Activated CD4-positive, alpha-beta memory T cell treated with anti-CD3 and anti-CD28 coated beads for 36 hours (primary cell): ENCODE measurements at regions not wholly inside any gene's neighbourhood (a gene's known extent, or its start where the extent isn't known, plus 50 kb on each side); places are given as distances from the start of the nearest gene placed in this dataset.

ENCODE experiments used
- CTCF ChIA-PET: fragments of 350-600 bp; sonication (Branson Sonifier 250); formaldehyde crosslinking; loops from one replicate; lab custom pipeline; 2021; ENCODE audit warnings: antibody characterized with exemption, inconsistent platforms; lab: Charles Lee
- POLR2A ChIA-PET: fragments of 350-600 bp; sonication (Branson Sonifier 250); formaldehyde crosslinking; loops from one replicate; lab custom pipeline; 2021; ENCODE audit warnings: antibody characterized with exemption; lab: Charles Lee
- DNase-seq: peaks from one replicate; pipeline ENCODE4 v3.0.0-alpha.2; 2020
- H3K27ac Mint-ChIP-seq: one replicate; pipeline ENCODE4 v1.8.0; 2021; ENCODE audit warnings: mixed read lengths
- H3K27me3 Mint-ChIP-seq: one replicate; pipeline ENCODE4 v1.8.0; 2021; ENCODE audit warnings: mixed read lengths
- H3K36me3 Mint-ChIP-seq: one replicate; pipeline ENCODE4 v1.8.0; 2021; ENCODE audit warnings: mixed read lengths
- H3K4me1 Mint-ChIP-seq: one replicate; pipeline ENCODE4 v1.8.0; 2021; ENCODE audit warnings: low read depth, mixed read lengths
- H3K4me3 Mint-ChIP-seq: one replicate; pipeline ENCODE4 v1.8.0; 2021; ENCODE audit warnings: mild to moderate bottlenecking, mixed read lengths
- H3K9me3 Mint-ChIP-seq: one replicate; pipeline ENCODE4 v1.8.0; 2021; ENCODE audit warnings: mixed read lengths
- intact Hi-C: fragments of 100-400 bp; cut with micrococcal nuclease; formaldehyde crosslinking; loops from one replicate; pipeline ENCODE4 v1.15.1; 2023

- intact Hi-C loops, result no loop called here
- Mint-ChIP-seq H3K9me3 (no peaks in the 10 kb centered on the region), H3K36me3 (no peaks in the 10 kb centered on the region), H3K27ac (no peak overlapping the region), H3K4me3 (no peak overlapping the region), H3K4me1 (no peaks in the 10 kb centered on the region), H3K27me3 (peaks cover 4% of the 10 kb centered on the region)
- no peak for DNase-seq
- POLR2A ChIA-PET, result no interaction called here
- CTCF ChIA-PET, result no interaction called here
These were observed 237.8 kb upstream of the GSE1 start for GRCh38 chr16:85375282-85375681.

- Mint-ChIP-seq H3K9me3 (no peaks in the 10 kb centered on the region), H3K27ac (no peak overlapping the region), H3K36me3 (no peaks in the 10 kb centered on the region), H3K27me3 (peaks cover 3% of the 10 kb centered on the region), H3K4me3 (no peak overlapping the region), H3K4me1 (no peaks in the 10 kb centered on the region)
- ChIA-PET POLR2A (no interaction called here), CTCF (no interaction called here)
- DNase-seq, result no peak
- intact Hi-C loops, result no loop called here
These were observed 236.6 kb upstream of the GSE1 start for GRCh38 chr16:85376292-85377095.

DNA sequence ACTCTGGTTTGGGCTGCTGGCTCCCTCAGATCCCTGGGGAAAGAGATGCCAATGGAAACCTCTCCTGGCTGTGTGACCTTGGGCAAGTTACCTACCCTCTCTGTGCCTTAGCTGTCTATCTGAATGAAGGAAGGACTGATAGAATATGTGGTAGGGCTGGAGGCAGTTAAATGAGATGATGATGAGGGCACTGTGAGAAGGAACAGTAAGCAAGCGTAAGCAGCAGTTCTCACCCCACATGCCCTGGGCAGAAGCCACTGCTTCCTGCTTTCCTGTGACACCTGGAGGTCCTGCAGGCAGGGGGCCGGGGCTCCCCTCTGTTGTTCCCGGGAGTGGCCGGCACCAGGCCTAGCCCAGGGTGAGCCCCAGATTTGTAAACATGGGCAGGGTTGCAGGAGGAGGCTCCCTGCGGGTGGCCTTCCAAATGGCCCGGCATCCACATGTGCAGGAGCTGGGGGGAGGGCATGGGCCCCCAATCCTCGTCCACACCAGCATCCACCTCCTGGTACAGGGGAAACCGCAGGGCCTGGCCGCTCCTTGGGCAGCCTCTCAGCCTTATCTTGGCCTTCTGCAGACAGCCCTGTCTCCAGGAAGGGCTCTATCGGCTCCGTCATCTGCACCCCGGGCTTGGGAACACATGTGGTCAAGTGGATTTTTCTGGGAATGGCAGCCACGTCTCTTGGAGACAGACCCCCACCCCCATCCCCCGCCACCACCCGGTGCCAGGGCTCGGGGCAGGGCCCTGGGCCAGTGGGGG lies 235.6 kb upstream of the GSE1 start:
- ChIA-PET POLR2A (no interaction called here), CTCF (no interaction called here)
- no peak for DNase-seq
- intact Hi-C loops, result no loop called here
- Mint-ChIP-seq H3K36me3 (no peaks in the 10 kb centered on the region), H3K4me3 (no peak overlapping the region), H3K27ac (no peak overlapping the region), H3K9me3 (no peaks in the 10 kb centered on the region), H3K27me3 (peaks cover 3% of the 10 kb centered on the region), H3K4me1 (no peaks in the 10 kb centered on the region)

GRCh38 chr16:85378145-85379040 lies 234.7 kb upstream of the GSE1 start:
- intact Hi-C loops, result no loop called here
- Mint-ChIP-seq H3K27ac (no peak overlapping the region), H3K36me3 (no peaks in the 10 kb centered on the region), H3K4me3 (no peak overlapping the region), H3K9me3 (peaks cover 4% of the 10 kb centered on the region), H3K27me3 (peaks cover 6% of the 10 kb centered on the region), H3K4me1 (no peaks in the 10 kb centered on the region)
- DNase-seq, result no peak
- ChIA-PET CTCF (no interaction called here), POLR2A (no interaction called here)

DNA sequence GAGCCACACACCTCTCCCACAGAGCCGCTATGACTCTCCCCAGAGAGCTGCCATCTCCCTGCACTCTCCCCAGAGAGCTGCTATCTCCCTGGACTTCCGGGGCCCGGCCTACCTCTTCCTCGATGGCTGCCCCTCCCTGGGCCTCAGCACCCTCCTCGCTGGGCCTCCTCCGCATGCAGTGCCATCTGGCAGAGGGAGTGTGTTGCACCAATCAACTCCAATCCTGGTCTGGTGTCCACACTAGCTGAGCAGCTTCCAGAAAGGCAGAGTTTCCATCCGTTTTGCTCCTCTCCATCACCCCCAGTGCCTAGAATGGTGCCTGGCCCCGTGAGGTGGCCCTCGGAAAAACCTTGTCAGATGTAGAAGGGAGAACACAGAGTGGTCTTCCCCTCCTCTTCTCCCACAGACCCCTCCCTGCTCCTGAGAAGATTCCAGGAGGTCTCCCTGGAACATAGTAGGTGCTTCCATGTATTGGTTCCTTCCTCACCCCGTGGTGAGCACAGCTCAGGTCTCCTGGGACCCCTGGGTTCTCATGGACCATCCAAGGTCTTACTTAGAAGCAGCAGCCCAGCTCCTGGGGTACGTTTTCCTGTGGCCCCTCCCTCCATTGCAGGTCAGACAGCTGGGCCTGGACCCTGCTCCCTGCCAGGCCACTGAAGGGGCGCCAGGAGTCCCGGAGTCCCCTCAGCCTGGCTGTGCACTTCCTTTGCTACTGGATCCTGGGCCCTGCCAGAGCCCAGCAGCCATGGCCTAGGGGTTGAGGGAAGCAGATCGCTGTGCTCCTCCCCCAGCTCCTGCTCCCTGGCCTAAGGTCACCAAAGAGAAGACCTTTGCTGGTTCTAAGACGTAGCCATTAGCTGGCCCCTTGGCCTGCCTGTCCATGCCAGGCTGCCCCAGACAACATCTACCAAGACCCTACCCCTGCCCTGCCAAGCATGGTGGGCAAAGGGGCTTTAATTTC lies 233.8 kb upstream of the GSE1 start:
- CTCF ChIA-PET, result no interaction called here
- Mint-ChIP-seq H3K27me3 (peaks cover 6% of the 10 kb centered on the region), H3K36me3 (no peaks in the 10 kb centered on the region), H3K4me3 (no peak overlapping the region), H3K4me1 (no peaks in the 10 kb centered on the region), H3K27ac (no peak overlapping the region), H3K9me3 (peaks cover 4% of the 10 kb centered on the region)
- POLR2A ChIA-PET, result no interaction called here
- no peak for DNase-seq
- intact Hi-C loops, result no loop called here

- no peak overlapping the region for H3K27ac Mint-ChIP-seq
- H3K9me3 Mint-ChIP-seq, result peaks cover 4% of the 10 kb centered on the region
- H3K27me3 Mint-ChIP-seq, result peaks cover 6% of the 10 kb centered on the region
- ChIA-PET CTCF (no interaction called here), POLR2A (no interaction called here)
- intact Hi-C loops, result no loop called here
- no peak for DNase-seq
- H3K4me3 Mint-ChIP-seq, result no peak overlapping the region
- no peaks in the 10 kb centered on the region for H3K36me3 Mint-ChIP-seq
- no peaks in the 10 kb centered on the region for H3K4me1 Mint-ChIP-seq
These were observed 233.1 kb upstream of the GSE1 start for GRCh38 chr16:85380002-85380395.

DNA sequence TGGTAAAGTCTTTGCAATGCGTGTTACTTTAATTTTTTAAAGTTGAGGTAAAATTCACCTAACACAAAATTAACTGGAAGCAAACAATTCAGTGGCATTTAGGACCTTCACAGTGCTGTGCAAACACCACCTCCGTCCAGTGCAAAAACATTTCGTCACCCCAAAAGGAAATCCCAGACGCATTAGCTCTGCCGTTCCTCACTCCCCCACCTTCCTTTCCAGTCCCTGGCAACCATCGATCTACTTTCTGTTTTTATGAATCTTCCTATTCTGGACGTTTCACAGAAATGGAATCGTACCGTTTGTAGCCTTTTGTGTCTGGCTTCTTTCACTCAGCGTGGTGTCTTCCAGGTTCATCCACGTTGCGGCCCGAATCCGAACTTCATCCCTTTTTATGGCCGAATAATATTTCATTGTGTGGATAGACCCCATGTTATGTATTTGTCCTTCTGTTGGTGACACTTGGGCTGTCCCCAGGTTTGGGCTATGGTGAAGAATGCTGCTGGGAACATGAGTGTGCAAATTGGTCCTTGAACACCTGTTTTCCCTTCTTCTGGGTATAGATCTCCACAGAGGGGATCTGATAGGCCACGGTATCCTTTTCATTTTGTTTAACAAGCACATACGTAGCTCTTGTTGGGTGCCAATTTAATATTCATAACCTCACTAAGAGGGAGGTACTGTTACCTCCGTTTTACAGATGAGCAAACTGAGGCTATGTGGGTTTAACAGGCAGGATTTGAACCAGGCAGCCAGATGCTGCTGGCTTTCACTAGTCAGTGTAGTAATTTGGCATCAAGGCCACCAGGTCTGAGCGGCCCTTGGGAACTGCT lies 232.0 kb upstream of the GSE1 start:
- H3K4me1 Mint-ChIP-seq, result no peaks in the 10 kb centered on the region
- H3K27ac Mint-ChIP-seq, result no peak overlapping the region
- peaks cover 6% of the 10 kb centered on the region for H3K27me3 Mint-ChIP-seq
- intact Hi-C loops, result no loop called here
- H3K9me3 Mint-ChIP-seq, result peaks cover 4% of the 10 kb centered on the region
- no peak for DNase-seq
- H3K36me3 Mint-ChIP-seq, result no peaks in the 10 kb centered on the region
- CTCF ChIA-PET, result interaction anchor here (1.0 kb wide), 1 partner anchor 10 kb away, joined by 3 read pairs; no protein-coding TSS in a partner anchor
- H3K4me3 Mint-ChIP-seq, result no peak overlapping the region
- POLR2A ChIA-PET, result no interaction called here

GRCh38 chr16:85381738-85382592 lies 231.2 kb upstream of the GSE1 start:
- intact Hi-C loops, result no loop called here
- Mint-ChIP-seq H3K36me3 (no peaks in the 10 kb centered on the region), H3K4me1 (no peaks in the 10 kb centered on the region), H3K4me3 (no peak overlapping the region), H3K9me3 (peaks cover 4% of the 10 kb centered on the region), H3K27me3 (peaks cover 8% of the 10 kb centered on the region), H3K27ac (no peak overlapping the region)
- no peak for DNase-seq
- ChIA-PET POLR2A (no interaction called here), CTCF (interaction anchor here (1.0 kb wide), 1 partner anchor 11 kb away, joined by 3 read pairs; no protein-coding TSS in a partner anchor)

- DNase-seq, result no peak
- H3K4me3 Mint-ChIP-seq, result no peak overlapping the region
- intact Hi-C loops, result no loop called here
- ChIA-PET POLR2A (no interaction called here), CTCF (no interaction called here)
- H3K9me3 Mint-ChIP-seq, result peaks cover 4% of the 10 kb centered on the region
- peaks cover 11% of the 10 kb centered on the region for H3K27me3 Mint-ChIP-seq
- H3K4me1 Mint-ChIP-seq, result no peaks in the 10 kb centered on the region
- H3K27ac Mint-ChIP-seq, result no peak overlapping the region
- H3K36me3 Mint-ChIP-seq, result no peaks in the 10 kb centered on the region
These were observed 230.4 kb upstream of the GSE1 start for GRCh38 chr16:85382717-85383118.
